ENCODE measurements at regions not wholly inside any gene's neighbourhood (a gene's known extent, or its start where the extent isn't known, plus 50 kb on each side); places are given as distances from the start of the nearest gene placed in this dataset.

- DNase-seq (ENCODE audit: low read depth) = no peak
Observed at GRCh38 chr18:77761332-77761731, 511.7 kb downstream of the GALR1 start.

- no peak for DNase-seq (ENCODE audit: low read depth)
Observed at GRCh38 chr18:77762014-77762413, 512.4 kb downstream of the GALR1 start.

- DNase-seq (ENCODE audit: low read depth) = no peak
Observed at GRCh38 chr18:77762642-77763041, 513.0 kb downstream of the GALR1 start.

- DNase-seq (ENCODE audit: low read depth) = no peak
Observed at GRCh38 chr18:77763530-77764145, 514.0 kb downstream of the GALR1 start.

GRCh38 chr18:77765468-77765867, 515.8 kb downstream of the GALR1 start:
- no peak for DNase-seq (ENCODE audit: low read depth)

GRCh38 chr18:77766421-77766820, 516.8 kb downstream of the GALR1 start:
- DNase-seq (ENCODE audit: low read depth) = no peak

GRCh38 chr18:77772177-77772576, 522.5 kb downstream of the GALR1 start:
- DNase-seq (ENCODE audit: low read depth) = no peak

GRCh38 chr18:77776104-77776503, 526.5 kb downstream of the GALR1 start:
- no peak for DNase-seq (ENCODE audit: low read depth)

GRCh38 chr18:77777163-77777562, 527.5 kb downstream of the GALR1 start:
- DNase-seq (ENCODE audit: low read depth) = no peak

- no peak for DNase-seq (ENCODE audit: low read depth)
Observed at GRCh38 chr18:77784759-77785379, 535.2 kb downstream of the GALR1 start.

- DNase-seq (ENCODE audit: low read depth) = no peak
Observed at GRCh38 chr18:77785415-77785975, 535.8 kb downstream of the GALR1 start.

- no peak for DNase-seq (ENCODE audit: low read depth)
Observed at GRCh38 chr18:77803024-77803423, 553.4 kb downstream of the GALR1 start.

- DNase-seq (ENCODE audit: low read depth) = no peak
Observed at GRCh38 chr18:77804382-77804781, 554.7 kb downstream of the GALR1 start.

- DNase-seq (ENCODE audit: low read depth) = no peak
Observed at GRCh38 chr18:77807650-77808049, 558.0 kb downstream of the GALR1 start.

GRCh38 chr18:77811503-77811902, 561.9 kb downstream of the GALR1 start:
- no peak for DNase-seq (ENCODE audit: low read depth)

- DNase-seq (ENCODE audit: low read depth) = no peak
Observed at GRCh38 chr18:77815666-77816338, 566.2 kb downstream of the GALR1 start.

GRCh38 chr18:77818328-77818727, 568.7 kb downstream of the GALR1 start:
- DNase-seq (ENCODE audit: low read depth) = no peak

GRCh38 chr18:77820472-77820871, 570.8 kb downstream of the GALR1 start:
- no peak for DNase-seq (ENCODE audit: low read depth)

GRCh38 chr18:77821892-77822291, 572.2 kb downstream of the GALR1 start:
- no peak for DNase-seq (ENCODE audit: low read depth)

GRCh38 chr18:77822632-77823031, 573.0 kb downstream of the GALR1 start:
- DNase-seq (ENCODE audit: low read depth) = no peak

- no peak for DNase-seq (ENCODE audit: low read depth)
Observed at GRCh38 chr18:77833807-77834206, 584.2 kb downstream of the GALR1 start.

- DNase-seq (ENCODE audit: low read depth) = no peak
Observed at GRCh38 chr18:77851802-77852201, 602.2 kb downstream of the GALR1 start.

- no peak for DNase-seq (ENCODE audit: low read depth)
Observed at GRCh38 chr18:77853859-77854258, 604.2 kb downstream of the GALR1 start.

Measured in amniotic epithelial cell (primary cell).